ENCODE measurements at regions not wholly inside any gene's neighbourhood (a gene's known extent, or its start where the extent isn't known, plus 50 kb on each side); places are given as distances from the start of the nearest gene placed in this dataset.

GRCh38 chr2:120809151-120809550, 73.5 kb downstream of the GLI2 start:
- peak; percentile 41 for DNase-seq (ENCODE audit: low read depth)

GRCh38 chr2:120809609-120810440, 74.2 kb downstream of the GLI2 start:
- no peak for DNase-seq (ENCODE audit: low read depth)

GRCh38 chr2:120810639-120811038, 75.0 kb downstream of the GLI2 start:
- no peak for DNase-seq (ENCODE audit: low read depth)

GRCh38 chr2:120812866-120813265, 77.2 kb downstream of the GLI2 start:
- DNase-seq (ENCODE audit: low read depth), result no peak

GRCh38 chr2:120814352-120814751, 78.7 kb downstream of the GLI2 start:
- DNase-seq (ENCODE audit: low read depth), result no peak

- DNase-seq (ENCODE audit: low read depth), result no peak
These were observed 79.6 kb downstream of the GLI2 start for GRCh38 chr2:120815292-120815691.

- no peak for DNase-seq (ENCODE audit: low read depth)
These were observed 81.7 kb downstream of the GLI2 start for GRCh38 chr2:120817136-120817955.

GRCh38 chr2:120817956-120818325, 82.3 kb downstream of the GLI2 start:
- no peak for DNase-seq (ENCODE audit: low read depth)

GRCh38 chr2:120818441-120818920, 82.8 kb downstream of the GLI2 start:
- peak; percentile 93 for DNase-seq (ENCODE audit: low read depth)

- DNase-seq (ENCODE audit: low read depth), result peak; percentile 5
These were observed 84.1 kb downstream of the GLI2 start for GRCh38 chr2:120819720-120820210.

GRCh38 chr2:120820263-120820952, 84.7 kb downstream of the GLI2 start:
- DNase-seq (ENCODE audit: low read depth), result peak; percentile 73

- peak; percentile 32 for DNase-seq (ENCODE audit: low read depth)
These were observed 85.2 kb downstream of the GLI2 start for GRCh38 chr2:120820953-120821279.

GRCh38 chr2:120821446-120822160, 85.9 kb downstream of the GLI2 start:
- DNase-seq (ENCODE audit: low read depth), result no peak

GRCh38 chr2:120822933-120823332, 87.3 kb downstream of the GLI2 start:
- DNase-seq (ENCODE audit: low read depth), result no peak

GRCh38 chr2:120823551-120823950, 87.9 kb downstream of the GLI2 start:
- no peak for DNase-seq (ENCODE audit: low read depth)

- no peak for DNase-seq (ENCODE audit: low read depth)
These were observed 88.6 kb downstream of the GLI2 start for GRCh38 chr2:120824246-120824645.

GRCh38 chr2:120825370-120826259, 89.9 kb downstream of the GLI2 start:
- DNase-seq (ENCODE audit: low read depth), result peak; percentile 17

GRCh38 chr2:120826260-120826648, 90.6 kb downstream of the GLI2 start:
- no peak for DNase-seq (ENCODE audit: low read depth)

- no peak for DNase-seq (ENCODE audit: low read depth)
These were observed 91.2 kb downstream of the GLI2 start for GRCh38 chr2:120826716-120827410.

GRCh38 chr2:120828066-120828465, 92.4 kb downstream of the GLI2 start:
- no peak for DNase-seq (ENCODE audit: low read depth)
